Testis (tissue), 2 donors: ENCODE measurements at regions not wholly inside any gene's neighbourhood (a gene's known extent, or its start where the extent isn't known, plus 50 kb on each side); places are given as distances from the start of the nearest gene placed in this dataset.

ENCODE experiments used
- DNase-seq: peaks from one replicate; pipeline ENCODE4 v3.0.0-alpha.2; 2019
- H3K27ac ChIP-seq, 2 donors: fragments of 200-600 bp; sonication (generic); one replicate each; pipeline ENCODE4 v1.5.1; 2019
- H3K27me3 ChIP-seq: fragments of 200-600 bp; sonication (generic); one replicate; pipeline ENCODE4 v1.5.1; 2019
- H3K36me3 ChIP-seq: fragments of 200-600 bp; sonication (generic); one replicate; pipeline ENCODE4 v1.5.1; 2017; ENCODE audit warnings: low read depth; ENCODE audit errors: missing control alignments
- H3K4me1 ChIP-seq: fragments of 200-600 bp; sonication (generic); one replicate; pipeline ENCODE4 v1.5.1; 2019
- H3K4me3 ChIP-seq, 2 donors: fragments of 200-600 bp; sonication (generic); one replicate each; pipeline ENCODE4 v1.5.1; 2017 to 2019
- H3K9me3 ChIP-seq: fragments of 200-600 bp; sonication (generic); one replicate; pipeline ENCODE4 v1.5.1; 2017
- CTCF ChIP-seq, 3 experiments: fragments of 450-650 bp in 2 of 3; fragments of 200-600 bp in 1 of 3; sonication (generic) in 1 of 3; IDR thresholded peaks; one replicate each; pipeline ENCODE4 v1.5.1; 2016 to 2019; ENCODE audit warnings: antibody characterized with exemption in 3 of 3, mild to moderate bottlenecking in 2 of 3, moderate library complexity in 1 of 3
- POLR2A ChIP-seq: fragments of 450-650 bp; IDR thresholded peaks from one replicate; pipeline ENCODE4 v1.6.1; 2017; ENCODE audit warnings: antibody characterized with exemption, mild to moderate bottlenecking, moderate library complexity
- WGBS, 2 donors: methylation state at CpG; one replicate each; pipeline ENCODE4 v1.1.5; 2018; 5-methylcytosine and 5-hydroxymethylcytosine counted together
- intact Hi-C: fragments of 100-400 bp; cut with DNase I; formaldehyde crosslinking; loops from one replicate; pipeline ENCODE4 v1.15.1; 2023; ENCODE audit warnings: low total_unique reads
- small RNA-seq, 2 donors: library from RNA; depleted of rRNA; stranded (forward); fragments of <200 nt; gene quantifications; one replicate each; pipeline ENCODE3, GENCODE V24; 2016

GRCh38 chr6:2296781-2297180 is 51.4 kb upstream of the GMDS start:
- no peaks in the 10 kb centered on the region for H3K27me3 ChIP-seq
- no peaks in the 10 kb centered on the region for H3K4me1 ChIP-seq
- DNase-seq = no peak
- no peak overlapping the region for H3K4me3 ChIP-seq
- H3K9me3 ChIP-seq = no peaks in the 10 kb centered on the region
- WGBS, 2 donors = 95 to 100% methylated on average over 2 of the region's 2 CpGs
- no peak for TF ChIP-seq POLR2A
- TF ChIP-seq CTCF (IDR thresholded peaks at IDR 0.05) = no peak
- intact Hi-C loops = no loop called here
- H3K27ac ChIP-seq = no peak overlapping the region
- H3K36me3 ChIP-seq = no peaks in the 10 kb centered on the region

Small RNA genes lying in the stretch of these regions (small RNA-seq; reads per million reads assigned to genes)
- gene HMGN2P28 = 0 reads per million in 2 donors
